Iris pigment epithelial cell (primary cell): ENCODE measurements at regions not wholly inside any gene's neighbourhood (a gene's known extent, or its start where the extent isn't known, plus 50 kb on each side); places are given as distances from the start of the nearest gene placed in this dataset.
"Not testable (repeated sequence)": the region's sequence is repeated elsewhere in the genome, so short reads cannot be mapped to it uniquely, and the experiment has no call there.

Experiments used
- DNase-seq: peaks from one replicate; pipeline ENCODE4 v3.0.0-alpha.2; 2011; ENCODE audit warnings: low read depth

DNA sequence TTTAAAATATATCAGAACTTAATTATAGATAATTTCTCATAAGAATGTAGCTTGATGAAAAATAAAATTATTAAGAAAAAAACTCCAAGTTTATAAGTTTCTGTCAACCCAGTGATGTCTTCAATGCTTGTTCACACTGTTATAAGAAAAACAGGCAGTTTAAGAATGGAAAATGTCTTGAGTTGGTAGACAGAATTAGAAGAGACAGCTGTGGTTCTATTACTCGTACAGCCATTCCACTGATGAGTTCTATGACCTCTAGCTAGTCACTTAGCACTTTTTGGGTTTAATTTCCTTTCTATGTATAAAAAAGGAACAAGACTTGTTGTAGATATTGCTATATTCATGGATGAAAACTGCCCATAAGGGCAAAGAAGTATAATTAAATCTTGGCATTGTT is 1013.1 kb upstream of the ATXN8OS start:
- DNase-seq = no peak

DNA sequence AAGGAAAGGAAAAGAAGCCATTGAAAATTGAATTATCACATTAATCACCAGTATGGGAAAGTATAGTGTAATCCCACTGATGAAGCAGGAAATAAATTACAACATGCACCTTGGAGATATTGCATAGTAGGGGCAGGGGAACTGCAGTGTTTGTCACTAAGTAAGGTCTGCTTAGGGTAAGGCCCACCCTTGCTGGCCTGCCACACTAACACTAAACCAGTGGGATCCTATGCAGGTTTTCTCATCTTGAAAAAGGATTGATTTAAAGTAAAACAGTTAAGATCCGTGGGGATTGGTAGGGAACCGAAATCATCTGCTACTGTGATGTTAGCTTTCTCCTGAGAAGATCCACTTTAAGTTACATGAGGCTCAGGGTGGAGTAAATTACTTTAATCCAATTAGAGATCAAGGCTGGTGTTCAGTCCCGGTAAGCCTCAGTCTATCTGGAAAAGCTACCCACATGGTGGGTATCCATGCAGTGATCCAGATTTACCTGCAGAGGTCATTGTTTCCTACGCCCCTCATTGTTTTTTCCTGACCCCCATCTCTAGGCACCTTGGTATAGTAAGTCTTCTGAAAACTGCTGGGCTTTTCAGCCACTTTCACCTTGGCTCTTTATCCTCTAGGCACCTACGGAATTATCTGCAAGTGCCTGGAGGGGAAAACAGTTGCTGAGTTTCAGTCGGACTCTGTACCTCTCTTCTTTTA is 1014.9 kb upstream of the ATXN8OS start:
- DNase-seq = no peak

DNA sequence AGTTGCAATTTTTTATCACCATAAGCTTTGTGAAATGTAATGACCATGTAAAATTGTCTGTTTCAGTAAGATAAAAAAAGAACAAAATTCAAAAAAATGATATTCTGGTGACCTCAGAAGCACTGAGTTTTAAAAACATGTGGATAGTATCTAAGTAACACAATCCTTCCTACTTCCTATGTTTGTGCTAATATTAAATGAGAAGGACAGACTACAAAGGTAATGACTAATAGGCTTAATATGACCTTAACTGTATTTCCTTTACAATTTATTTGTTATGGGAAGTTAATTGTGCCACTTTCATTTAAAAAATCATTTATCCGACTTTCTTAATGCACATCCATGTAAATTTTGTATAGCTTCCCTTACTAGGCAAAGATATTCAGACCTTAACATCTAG is 1030.4 kb upstream of the ATXN8OS start:
- no peak for DNase-seq

GRCh38 chr13:69069554-69070133 is 1038.0 kb upstream of the ATXN8OS start:
- no peak for DNase-seq

- DNase-seq = no peak
These were observed 1056.9 kb upstream of the ATXN8OS start for GRCh38 chr13:69050696-69051095.

DNA sequence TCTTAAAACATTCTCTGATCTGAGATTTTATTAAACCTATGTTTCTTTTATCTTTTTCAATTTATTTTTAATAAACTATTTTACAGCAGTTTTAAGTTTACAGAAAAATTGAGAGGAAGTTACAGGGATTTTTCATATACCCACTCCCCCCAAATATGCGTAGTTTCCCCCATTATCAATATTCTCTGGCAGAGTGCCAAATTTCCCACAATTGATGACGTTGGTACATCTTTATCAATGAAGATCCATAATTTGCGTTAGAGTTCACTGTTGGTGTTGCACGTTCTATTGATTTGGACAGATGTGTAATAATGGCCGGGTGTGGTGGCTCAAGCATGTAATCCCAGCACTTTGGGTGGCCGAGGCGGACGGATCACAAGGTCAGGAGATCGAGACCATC is 1063.0 kb upstream of the ATXN8OS start:
- DNase-seq = no peak

- no peak for DNase-seq
These were observed 1066.7 kb upstream of the ATXN8OS start for GRCh38 chr13:69040898-69041297.

- no peak for DNase-seq
These were observed 1071.9 kb upstream of the ATXN8OS start for GRCh38 chr13:69035771-69036170.

GRCh38 chr13:69028936-69029335 is 1078.7 kb upstream of the ATXN8OS start:
- no peak for DNase-seq

DNA sequence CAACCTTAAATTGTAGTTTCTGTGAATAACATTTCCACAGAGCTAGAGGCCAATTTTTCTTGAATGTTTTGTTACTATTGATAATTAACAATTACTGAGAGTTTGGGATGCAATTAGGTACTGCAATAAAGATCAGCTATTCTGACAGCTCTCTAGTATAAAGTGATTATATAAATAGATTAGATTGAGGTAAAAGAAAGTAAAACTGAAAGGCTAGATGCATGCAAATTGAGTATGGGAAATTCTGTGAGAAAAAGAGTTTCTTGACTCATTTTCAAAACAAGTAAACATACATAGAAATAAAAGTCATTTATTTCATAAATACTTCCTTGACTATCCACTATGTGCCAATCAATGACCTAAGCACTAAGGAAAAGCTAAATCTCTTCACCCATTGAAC is 1087.5 kb upstream of the ATXN8OS start:
- no peak for DNase-seq

DNA sequence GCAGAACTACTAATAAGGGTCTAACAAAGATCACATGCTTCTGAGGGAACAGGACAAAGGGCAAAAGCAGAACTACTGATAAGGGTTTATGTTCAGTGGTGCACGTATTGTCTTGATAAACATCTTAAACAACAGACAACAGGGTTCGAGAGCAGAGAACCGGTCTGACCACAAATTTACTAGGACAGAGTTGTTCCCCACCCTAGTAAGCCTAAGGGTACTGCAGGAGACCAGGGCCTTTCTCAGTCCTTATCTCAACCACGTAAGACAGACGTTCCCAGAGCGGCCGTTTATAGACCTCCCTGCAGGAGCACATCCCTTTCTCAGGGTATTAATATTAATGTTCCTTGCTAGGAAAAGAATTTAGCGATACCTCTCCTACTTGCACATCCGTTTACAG is 1089.5 kb upstream of the ATXN8OS start:
- DNase-seq = not testable (repeated sequence)

DNA sequence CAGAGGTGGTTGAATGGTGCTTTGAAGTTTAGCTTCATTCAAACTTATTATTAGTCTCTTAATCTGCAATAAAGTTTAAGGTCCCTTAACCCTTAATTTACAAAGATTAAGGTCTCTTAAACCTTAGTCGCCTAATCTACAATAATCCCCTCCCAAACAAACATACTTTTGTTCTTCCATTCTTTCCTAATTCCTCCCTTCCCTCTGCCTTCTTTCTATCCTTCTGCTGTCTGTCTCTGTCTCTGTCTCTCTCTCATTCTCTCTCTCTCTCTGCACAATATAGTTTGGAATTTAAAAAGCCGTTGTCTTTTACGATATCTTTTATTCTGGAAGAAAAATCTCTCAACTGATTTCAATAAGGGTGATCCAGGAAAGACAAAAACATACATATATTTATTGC is 1096.8 kb upstream of the ATXN8OS start:
- DNase-seq = no peak

DNA sequence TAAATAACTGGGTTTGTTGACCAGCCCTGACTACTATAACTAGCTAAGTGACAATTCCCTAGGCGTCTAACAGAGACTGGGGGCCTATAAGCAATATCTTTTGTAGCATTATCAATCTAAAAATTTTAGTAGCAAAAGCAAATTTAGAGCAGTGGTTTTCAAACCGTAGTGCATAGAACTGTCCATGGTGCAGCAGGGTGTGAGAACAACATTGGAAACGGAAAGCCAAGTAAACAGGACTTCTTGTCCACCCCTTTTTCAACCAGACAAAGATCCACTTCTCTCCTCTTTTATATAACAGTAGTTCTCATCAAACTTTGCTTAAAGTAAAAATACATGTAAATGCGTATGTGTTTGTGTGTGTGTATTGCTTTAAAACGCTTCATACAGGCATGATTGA is 1099.1 kb upstream of the ATXN8OS start:
- no peak for DNase-seq

DNA sequence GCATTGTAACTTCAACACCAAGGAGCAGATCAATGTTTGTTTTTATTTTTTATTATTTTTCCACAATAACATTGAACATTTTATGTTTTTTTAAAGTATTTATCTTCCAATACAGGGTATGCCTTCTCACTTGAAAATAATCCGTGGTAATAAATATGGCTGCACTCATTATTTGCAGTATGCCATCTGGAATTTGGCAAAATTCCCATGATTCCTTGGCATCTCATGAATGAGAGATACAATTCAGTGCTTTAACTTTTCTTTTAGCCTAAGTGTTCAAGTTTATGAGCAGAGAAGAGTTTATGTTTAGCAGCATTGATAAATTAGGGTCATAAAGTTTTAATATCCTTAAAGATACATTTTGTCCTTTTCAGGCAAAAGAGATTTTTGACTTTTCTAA is 1109.6 kb upstream of the ATXN8OS start:
- DNase-seq = no peak

GRCh38 chr13:68996668-68997025 is 1111.0 kb upstream of the ATXN8OS start:
- DNase-seq = no peak

DNA sequence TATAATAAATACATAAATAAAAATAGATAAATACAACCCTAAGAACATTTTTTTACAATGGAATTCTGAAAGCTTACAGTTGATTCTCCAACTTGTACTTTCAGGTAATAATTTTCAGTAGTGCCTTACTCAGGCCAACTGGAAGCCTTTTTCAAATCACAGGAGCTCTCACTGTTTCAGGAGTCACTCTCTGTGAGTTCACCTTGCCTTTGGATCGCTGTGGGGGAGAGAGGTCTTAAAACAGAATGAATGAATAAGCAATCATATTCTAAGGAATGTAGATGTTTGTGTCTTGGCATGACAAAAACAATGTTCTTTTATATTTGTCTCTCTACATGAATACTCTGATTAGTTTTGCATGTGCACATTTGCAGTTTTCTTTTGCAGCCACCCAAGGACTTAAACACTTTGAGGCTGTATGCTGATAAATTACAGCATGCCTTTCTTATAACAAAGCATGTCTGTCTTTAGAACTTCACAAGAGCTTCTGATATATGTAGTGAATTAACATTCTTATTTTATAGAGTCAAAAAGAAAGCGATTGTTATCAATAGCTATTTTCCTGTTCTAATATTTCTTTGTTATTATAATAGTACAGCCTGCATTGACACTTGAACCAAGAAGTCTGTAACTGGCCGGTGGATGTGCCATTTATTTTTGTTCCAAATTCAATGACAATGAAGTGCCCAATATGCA is 1111.5 kb upstream of the ATXN8OS start:
- DNase-seq = no peak

GRCh38 chr13:68993154-68993553 is 1114.5 kb upstream of the ATXN8OS start:
- DNase-seq = no peak

- DNase-seq = no peak
These were observed 1119.5 kb upstream of the ATXN8OS start for GRCh38 chr13:68988176-68988575.

DNA sequence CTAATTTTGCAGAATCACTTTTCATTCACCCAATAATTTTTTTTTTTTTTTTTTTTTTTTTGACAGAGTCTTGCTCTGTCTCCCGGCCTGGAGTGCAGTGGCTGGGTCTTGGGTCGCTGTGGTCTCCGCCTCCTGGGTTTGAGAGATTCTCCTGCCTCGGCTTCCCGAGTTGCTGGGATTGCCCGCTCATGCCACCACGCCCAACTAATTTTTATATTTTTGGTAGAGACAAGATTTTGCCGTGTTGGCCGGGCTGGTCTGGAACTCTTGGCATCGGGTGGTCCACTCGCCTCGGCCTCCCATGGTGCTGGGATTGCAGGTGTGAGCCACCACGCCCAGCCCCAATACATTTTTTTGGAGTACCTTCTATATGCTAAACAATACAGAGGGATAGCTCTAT is 1120.0 kb upstream of the ATXN8OS start:
- DNase-seq = no peak

DNA sequence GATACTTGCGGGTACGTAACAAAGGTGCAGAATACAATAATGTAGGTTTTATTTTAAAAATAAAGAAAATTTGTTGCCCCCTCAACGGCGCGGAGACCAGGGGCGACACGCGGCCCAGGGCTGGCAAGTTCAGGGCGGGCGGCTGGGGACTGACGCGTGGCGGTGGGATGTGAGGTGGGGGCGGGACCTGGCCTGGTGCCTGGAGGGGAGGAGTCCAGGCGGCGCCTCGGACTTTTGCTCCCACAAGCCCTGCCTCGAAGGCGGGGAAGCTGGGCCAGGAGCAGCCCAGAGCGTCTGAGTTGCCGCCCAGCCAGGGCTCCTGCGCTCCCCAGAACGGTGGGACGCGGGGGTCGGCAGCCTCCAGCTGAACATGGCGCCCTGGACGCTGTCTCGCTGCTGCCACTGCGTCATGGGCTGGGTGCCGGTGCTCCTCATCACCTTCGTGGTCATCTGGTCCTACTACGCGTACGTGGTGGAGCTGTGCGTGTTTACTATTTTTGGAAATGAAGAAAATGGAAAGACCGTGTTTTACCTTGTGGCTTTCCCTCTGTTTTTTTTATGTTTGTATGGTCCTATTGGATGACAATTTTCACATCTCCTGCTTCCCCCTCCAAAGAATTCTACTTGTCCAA is 1122.8 kb upstream of the ATXN8OS start:
- DNase-seq = no peak

- no peak for DNase-seq
These were observed 1124.5 kb upstream of the ATXN8OS start for GRCh38 chr13:68982961-68983619.

- DNase-seq = no peak
These were observed 1131.3 kb upstream of the ATXN8OS start for GRCh38 chr13:68976287-68976686.

DNA sequence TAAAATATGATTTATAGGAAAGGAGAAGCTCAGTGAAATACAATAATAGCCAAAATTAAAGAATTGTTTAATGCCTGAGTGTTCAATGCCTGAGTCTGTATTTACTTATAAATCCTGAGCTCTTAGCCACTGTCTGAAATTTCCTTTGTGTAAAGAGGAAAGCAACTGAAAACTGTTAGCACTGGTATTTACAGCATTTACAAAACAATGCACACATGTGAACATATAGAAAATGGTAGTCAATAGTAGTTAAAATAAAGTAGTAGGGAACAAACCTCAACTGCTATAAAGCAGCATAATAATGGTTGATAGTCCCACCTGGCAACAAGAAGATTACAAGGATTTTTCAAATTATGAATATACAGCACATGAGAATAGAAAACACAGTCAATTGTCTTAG is 1137.1 kb upstream of the ATXN8OS start:
- no peak for DNase-seq
